T-helper 2 cell (primary cell): ENCODE measurements at regions not wholly inside any gene's neighbourhood (a gene's known extent, or its start where the extent isn't known, plus 50 kb on each side); places are given as distances from the start of the nearest gene placed in this dataset.
"Not testable (repeated sequence)": the region's sequence is repeated elsewhere in the genome, so short reads cannot be mapped to it uniquely, and the experiment has no call there.

ENCODE experiments used
- DNase-seq, 5 experiments: peaks; one replicate each; pipeline versions ENCODE4 v3.0.0 to v3.0.0-alpha.2; 2012 to 2022

GRCh38 chr11:87866951-87867350 lies 308.3 kb downstream of the RAB38 start:
- no peak for DNase-seq

GRCh38 chr11:87861030-87861429 lies 314.2 kb downstream of the RAB38 start:
- no peak for DNase-seq

GRCh38 chr11:87859636-87860035 lies 315.6 kb downstream of the RAB38 start:
- DNase-seq, result no peak

GRCh38 chr11:87851827-87852226 lies 323.4 kb downstream of the RAB38 start:
- DNase-seq, result no peak

- DNase-seq, result no peak
Observed at GRCh38 chr11:87851234-87851633, 324.0 kb downstream of the RAB38 start.

GRCh38 chr11:87849216-87849615 lies 326.0 kb downstream of the RAB38 start:
- no peak for DNase-seq

- DNase-seq, result no peak
Observed at GRCh38 chr11:87840786-87841185, 334.5 kb downstream of the RAB38 start.

- no peak for DNase-seq
Observed at GRCh38 chr11:87832211-87832610, 343.0 kb downstream of the RAB38 start.

GRCh38 chr11:87820011-87820410 lies 355.2 kb downstream of the RAB38 start:
- DNase-seq, result no peak

GRCh38 chr11:87819151-87819550 lies 356.1 kb downstream of the RAB38 start:
- no peak for DNase-seq

GRCh38 chr11:87812571-87813365 lies 362.5 kb downstream of the RAB38 start:
- no peak for DNase-seq

GRCh38 chr11:87810486-87810885 lies 364.8 kb downstream of the RAB38 start:
- DNase-seq, result no peak

- DNase-seq, result no peak
Observed at GRCh38 chr11:87809256-87809655, 366.0 kb downstream of the RAB38 start.

- DNase-seq, result no peak
Observed at GRCh38 chr11:87804176-87804575, 371.1 kb downstream of the RAB38 start.

GRCh38 chr11:87803748-87804147 lies 371.5 kb downstream of the RAB38 start:
- DNase-seq, result no peak

GRCh38 chr11:87784862-87785261 lies 390.4 kb downstream of the RAB38 start:
- not testable (repeated sequence) for DNase-seq

GRCh38 chr11:87780068-87780413 lies 395.2 kb downstream of the RAB38 start:
- DNase-seq, result no peak

- no peak for DNase-seq
Observed at GRCh38 chr11:87779276-87780067, 395.8 kb downstream of the RAB38 start.

- no peak for DNase-seq
Observed at GRCh38 chr11:87778357-87778756, 396.9 kb downstream of the RAB38 start.

GRCh38 chr11:87775036-87775435 lies 400.2 kb downstream of the RAB38 start:
- no peak for DNase-seq

- DNase-seq, result no peak
Observed at GRCh38 chr11:87769661-87770060, 405.6 kb downstream of the RAB38 start.

- DNase-seq, result no peak
Observed at GRCh38 chr11:87767615-87768014, 407.6 kb downstream of the RAB38 start.

- not testable (repeated sequence) for DNase-seq
Observed at GRCh38 chr11:87764075-87764474, 411.2 kb downstream of the RAB38 start.

- DNase-seq, result no peak
Observed at GRCh38 chr11:87754685-87755084, 420.6 kb downstream of the RAB38 start.
